Ovary (tissue), 7 donors: ENCODE measurements at regions not wholly inside any gene's neighbourhood (a gene's known extent, or its start where the extent isn't known, plus 50 kb on each side); places are given as distances from the start of the nearest gene placed in this dataset.

ENCODE experiments used
- DNase-seq, 5 donors: peaks; one replicate each; pipeline ENCODE4 v3.0.0-alpha.2; 2019 to 2020
- H3K27ac ChIP-seq, 2 donors: fragments of 200-600 bp; one replicate each; pipeline versions ENCODE4 v1.5.1 to v1.8.0; 2019 to 2022
- H3K27me3 ChIP-seq: fragments of 200-600 bp; one replicate; pipeline ENCODE4 v1.8.0; 2022
- H3K36me3 ChIP-seq: fragments of 200-600 bp; sonication (generic); one replicate; pipeline ENCODE4 v1.5.1; 2019
- H3K4me1 ChIP-seq: one replicate; pipeline ENCODE4 v1.8.1; 2013; ENCODE audit warnings: mild to moderate bottlenecking, moderate library complexity; ENCODE audit not compliant: insufficient read depth
- H3K4me3 ChIP-seq: fragments of 200-600 bp; sonication (generic); one replicate; pipeline ENCODE4 v1.5.1; 2017
- H3K9me3 ChIP-seq, 2 donors: fragments of 200-600 bp in 1 of 2; sonication (generic) in 1 of 2; one replicate each; pipeline versions ENCODE4 v1.5.1 to v1.8.1; 2013 to 2019; ENCODE audit warnings: mild to moderate bottlenecking in 1 of 2, moderate library complexity in 1 of 2
- CTCF ChIP-seq, 3 donors: fragments of 450-650 bp in 2 of 3; fragments of 200-600 bp in 1 of 3; IDR thresholded peaks; one replicate each; pipeline versions ENCODE4 v1.5.1 to v1.8.0; 2016 to 2022; ENCODE audit warnings: antibody characterized with exemption in 3 of 3, mild to moderate bottlenecking in 1 of 3
- EP300 ChIP-seq: sonication (generic); formaldehyde crosslinking; IDR thresholded peaks from one replicate; pipeline ENCODE4 v1.6.1; 2017; ENCODE audit warnings: antibody characterized with exemption
- POLR2A ChIP-seq: fragments of 450-650 bp; IDR thresholded peaks from one replicate; pipeline ENCODE4 v1.6.1; 2017; ENCODE audit warnings: antibody characterized with exemption, mild to moderate bottlenecking, moderate library complexity
- WGBS, 3 donors: extraction: QIAGEN DNeasy Blood & Tissue Kit in 1 of 3; methylation state at CpG; one replicate each; pipeline versions ENCODE4 v1.1.5 to v1.1.7; 2013 to 2017; 5-methylcytosine and 5-hydroxymethylcytosine counted together
- intact Hi-C, 4 donors: fragments of 100-400 bp; cut with DNase I; formaldehyde crosslinking; loops; one replicate each; pipeline versions ENCODE4 v1.11.0 to v1.15.1; 2022 to 2023
- donor health status: DM: no; HTN: no; CAD: no; lungs with moderate emphysema.
- donor health status: DM: no; HTN: no; CAD: no.
- donor health status: Bipolar disorder and iron deficiency.
- donor health status: DM: no; HTN: no; CAD: no.
- donor health status: DM: yes; HTN: yes; CAD: no.

- 67 to 77% (median 73%) methylated on average over 4 of the region's 4 CpGs for WGBS, 3 donors
- Histone ChIP-seq H3K9me3 (no peaks in the 10 kb centered on the region), H3K36me3 (no peaks in the 10 kb centered on the region), H3K4me3 (no peak overlapping the region), H3K4me1 (no peaks in the 10 kb centered on the region), H3K27me3 (no peaks in the 10 kb centered on the region), H3K27ac (no peak overlapping the region)
- TF ChIP-seq CTCF (IDR thresholded peaks at IDR 0.05) = no peak
- no peak for TF ChIP-seq EP300
- TF ChIP-seq POLR2A = no peak
- DNase-seq = no peak
- intact Hi-C loops = no loop called here
Measured at GRCh38 chr3:72095521-72095920, 310.6 kb upstream of the PROK2 start.

- H3K27ac ChIP-seq = no peak overlapping the region
- intact Hi-C loops = no loop called here
- WGBS, 3 donors = 95 to 99% (median 95%) methylated on average over 3 of the region's 3 CpGs
Measured at GRCh38 chr3:72093992-72094334, 309.0 kb upstream of the PROK2 start.

GRCh38 chr3:72093270-72093991 lies 308.5 kb upstream of the PROK2 start:
- DNase-seq = no peak
- Histone ChIP-seq H3K9me3 (no peaks in the 10 kb centered on the region), H3K4me1 (no peaks in the 10 kb centered on the region), H3K4me3 (no peak overlapping the region), H3K27me3 (no peaks in the 10 kb centered on the region), H3K36me3 (no peaks in the 10 kb centered on the region), H3K27ac (no peak overlapping the region)
- intact Hi-C loops = no loop called here
- 91 to 94% (median 91%) methylated on average over 10 of the region's 10 CpGs for WGBS, 3 donors
- TF ChIP-seq EP300 (no peak), POLR2A (no peak), CTCF (IDR thresholded peaks at IDR 0.05) (no peak)

More at GRCh38 chr3:72093992-72094334, 309.0 kb upstream of the PROK2 start:
- no peak for TF ChIP-seq EP300
- TF ChIP-seq POLR2A = no peak
- no peak for TF ChIP-seq CTCF (IDR thresholded peaks at IDR 0.05)
- no peaks in the 10 kb centered on the region for H3K9me3 ChIP-seq
- no peak overlapping the region for H3K4me3 ChIP-seq
- no peaks in the 10 kb centered on the region for H3K27me3 ChIP-seq
- H3K4me1 ChIP-seq = no peaks in the 10 kb centered on the region
- H3K36me3 ChIP-seq = no peaks in the 10 kb centered on the region
- DNase-seq = no peak

- TF ChIP-seq EP300 (no peak), POLR2A (no peak), CTCF (IDR thresholded peaks at IDR 0.05) (no peak)
- intact Hi-C loops = no loop called here
Measured at GRCh38 chr3:72092778-72093177, 307.8 kb upstream of the PROK2 start.

More at GRCh38 chr3:72092778-72093177, 307.8 kb upstream of the PROK2 start:
- H3K27me3 ChIP-seq = no peaks in the 10 kb centered on the region
- no peaks in the 10 kb centered on the region for H3K4me1 ChIP-seq
- no peak for DNase-seq
- H3K4me3 ChIP-seq = no peak overlapping the region
- H3K9me3 ChIP-seq = no peaks in the 10 kb centered on the region
- WGBS, 3 donors = 88 to 93% (median 89%) methylated on average over 7 of the region's 7 CpGs
- no peak overlapping the region for H3K27ac ChIP-seq
- H3K36me3 ChIP-seq = no peaks in the 10 kb centered on the region
